DMS 273 treated with DMSO at 0.1 percent for 48 hours (cell line): ENCODE measurements at regions not wholly inside any gene's neighbourhood (a gene's known extent, or its start where the extent isn't known, plus 50 kb on each side); places are given as distances from the start of the nearest gene placed in this dataset.
"Not testable (repeated sequence)": the region's sequence is repeated elsewhere in the genome, so short reads cannot be mapped to it uniquely, and the experiment has no call there.

ENCODE experiments used
- DNase-seq: peaks from one replicate; lab custom pipeline; 2025; lab: John Stamatoyannopoulos, UW

DNA sequence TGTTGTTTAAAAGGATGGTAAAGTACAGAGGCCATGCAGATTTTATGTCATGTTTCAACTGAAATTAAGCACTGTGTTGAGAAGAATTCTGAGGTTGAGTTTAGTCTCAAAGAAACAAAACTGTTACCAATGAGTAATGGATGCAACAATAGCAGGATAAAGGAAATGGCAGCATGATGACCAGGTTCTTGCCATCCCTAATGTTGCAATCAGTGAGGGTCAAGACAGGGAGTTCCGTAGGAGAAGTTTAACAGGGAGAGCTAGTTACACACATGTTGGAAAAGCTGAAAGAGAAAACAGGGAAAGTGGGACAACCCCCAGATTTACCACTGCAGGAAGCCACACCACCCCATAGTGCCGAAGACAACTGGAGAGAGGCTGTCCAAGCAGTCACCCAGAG, 343.8 kb upstream of the EPHA4 start:
- no peak for DNase-seq

DNA sequence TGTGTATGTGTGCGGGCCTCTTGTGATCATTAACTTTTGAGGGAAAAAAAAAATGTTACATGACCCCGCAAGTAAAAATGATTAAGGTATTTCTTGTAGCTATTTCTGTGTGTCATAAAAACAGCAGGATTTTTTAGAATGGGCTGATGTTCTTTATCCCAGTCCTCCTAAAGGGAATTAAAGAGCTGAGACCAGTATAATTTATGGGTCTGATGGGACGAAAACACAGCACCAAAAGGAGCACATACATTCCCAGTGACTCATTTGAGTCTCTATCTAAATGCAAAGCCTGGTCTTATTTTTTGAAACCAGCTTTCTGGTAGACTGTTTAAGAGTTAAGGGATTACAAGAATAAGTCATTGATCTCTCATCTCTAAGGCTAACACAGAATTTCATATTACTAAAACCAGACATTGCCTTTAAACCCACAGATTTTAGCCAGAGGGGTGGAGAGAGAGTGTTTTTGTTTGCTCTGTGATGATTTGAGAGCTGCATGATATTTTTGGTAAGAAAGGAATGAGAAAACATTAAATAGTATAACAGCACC, 342.3 kb upstream of the EPHA4 start:
- DNase-seq = no peak

DNA sequence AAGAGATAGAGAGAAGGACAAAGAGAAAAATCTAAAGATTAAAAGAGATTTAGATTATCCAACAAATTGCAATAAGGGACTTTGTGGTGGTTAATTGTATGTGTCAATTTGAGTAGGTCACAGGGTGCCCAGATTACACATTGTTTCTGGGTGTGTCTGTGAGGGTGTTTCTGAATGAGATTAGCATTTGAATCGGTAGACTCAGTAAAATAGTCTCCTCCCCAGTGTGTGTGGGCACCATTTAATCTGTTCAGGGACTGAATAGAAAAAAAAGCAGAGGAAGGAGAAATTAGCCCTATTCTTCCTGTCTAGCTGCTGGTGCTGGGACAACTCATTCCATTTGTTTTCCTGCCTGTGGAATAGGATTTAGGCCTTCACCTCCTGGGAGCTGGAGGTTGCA, 339.8 kb upstream of the EPHA4 start:
- DNase-seq = no peak

DNA sequence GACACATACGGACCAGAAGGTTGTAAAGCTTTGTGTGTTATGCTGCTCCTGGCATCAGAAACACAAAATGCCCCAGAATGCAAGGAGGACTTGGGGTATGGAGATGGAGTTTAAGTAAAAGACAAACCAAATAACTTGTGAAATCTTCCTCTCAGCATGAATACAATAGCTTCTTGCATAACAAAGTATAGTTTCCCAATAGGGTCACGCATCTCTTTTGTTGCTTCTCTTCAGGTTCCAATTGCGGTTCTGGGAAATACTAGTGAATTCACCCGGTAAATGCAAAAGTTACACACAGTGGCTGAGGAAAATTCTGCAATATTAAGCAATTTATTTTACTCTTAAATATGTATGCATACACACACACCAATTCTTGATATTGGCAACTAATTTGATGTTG, 339.2 kb upstream of the EPHA4 start:
- no peak for DNase-seq

DNA sequence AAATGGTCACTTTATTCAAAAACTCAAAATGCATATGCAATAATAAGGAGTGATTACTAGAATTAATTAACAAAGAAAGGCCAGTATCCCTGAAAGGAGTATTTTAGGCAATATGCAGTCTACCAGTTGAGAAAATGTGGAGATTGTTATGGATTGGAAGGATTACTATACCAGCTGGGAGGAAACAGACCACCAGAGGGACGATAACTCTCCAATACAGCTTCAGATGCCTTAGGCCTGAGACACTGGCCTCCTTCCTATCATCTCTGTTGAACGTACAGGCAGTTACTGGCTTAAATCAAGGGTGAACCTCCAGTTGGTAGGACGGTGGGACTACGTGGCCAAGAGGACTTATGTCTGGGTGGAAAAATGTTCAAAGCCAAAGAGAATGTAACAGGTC, 336.4 kb upstream of the EPHA4 start:
- no peak for DNase-seq

DNA sequence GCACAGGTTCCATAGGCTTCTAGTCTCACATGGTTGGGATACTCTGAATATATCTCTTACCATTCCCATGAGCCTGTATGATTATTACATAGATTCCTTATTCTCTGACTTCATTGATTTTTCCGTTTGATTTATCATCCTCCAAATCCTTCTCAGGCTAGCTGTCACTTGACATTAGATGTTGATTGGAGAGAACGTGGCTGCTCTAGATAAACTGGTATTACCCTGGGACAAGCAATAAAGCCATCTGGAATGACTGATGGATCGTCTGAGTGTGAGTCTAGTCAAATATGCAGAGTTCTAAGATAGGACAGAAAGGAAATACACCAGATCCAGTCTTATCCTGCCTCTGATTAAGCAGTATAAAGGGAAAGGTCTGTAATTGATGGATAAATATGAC, 325.6 kb upstream of the EPHA4 start:
- no peak for DNase-seq

DNA sequence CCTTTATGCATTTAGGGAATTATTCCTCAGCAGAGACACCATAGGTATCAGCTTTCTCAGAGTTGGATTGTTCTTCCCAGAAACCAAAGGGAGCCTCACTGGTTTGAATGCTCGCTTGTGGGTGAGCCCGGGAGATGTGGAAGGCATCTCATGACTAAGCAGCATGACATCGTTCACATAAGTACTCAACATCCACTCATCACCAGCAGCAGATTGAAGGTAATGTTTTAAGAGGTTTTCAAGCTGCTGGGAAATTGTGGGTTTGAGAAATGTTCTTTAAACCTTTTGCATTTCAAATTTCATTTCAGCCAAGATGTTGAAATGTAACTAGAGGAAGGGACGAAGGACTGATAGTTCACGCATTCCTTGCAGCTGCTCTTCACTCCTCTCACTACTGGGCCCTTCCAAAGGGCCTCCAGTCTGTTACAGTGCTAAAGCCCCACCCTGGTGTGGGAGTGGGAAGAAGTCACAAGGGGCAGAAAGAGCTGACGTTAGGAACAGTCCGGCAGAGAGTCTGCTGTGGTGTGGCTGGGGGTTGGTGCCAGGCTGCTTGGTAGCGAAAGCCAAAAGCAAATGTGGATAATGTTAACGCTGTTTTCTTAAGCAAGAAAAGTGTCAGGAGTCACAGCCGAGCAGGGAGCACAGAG, 324.5 kb upstream of the EPHA4 start:
- DNase-seq = no peak

DNA sequence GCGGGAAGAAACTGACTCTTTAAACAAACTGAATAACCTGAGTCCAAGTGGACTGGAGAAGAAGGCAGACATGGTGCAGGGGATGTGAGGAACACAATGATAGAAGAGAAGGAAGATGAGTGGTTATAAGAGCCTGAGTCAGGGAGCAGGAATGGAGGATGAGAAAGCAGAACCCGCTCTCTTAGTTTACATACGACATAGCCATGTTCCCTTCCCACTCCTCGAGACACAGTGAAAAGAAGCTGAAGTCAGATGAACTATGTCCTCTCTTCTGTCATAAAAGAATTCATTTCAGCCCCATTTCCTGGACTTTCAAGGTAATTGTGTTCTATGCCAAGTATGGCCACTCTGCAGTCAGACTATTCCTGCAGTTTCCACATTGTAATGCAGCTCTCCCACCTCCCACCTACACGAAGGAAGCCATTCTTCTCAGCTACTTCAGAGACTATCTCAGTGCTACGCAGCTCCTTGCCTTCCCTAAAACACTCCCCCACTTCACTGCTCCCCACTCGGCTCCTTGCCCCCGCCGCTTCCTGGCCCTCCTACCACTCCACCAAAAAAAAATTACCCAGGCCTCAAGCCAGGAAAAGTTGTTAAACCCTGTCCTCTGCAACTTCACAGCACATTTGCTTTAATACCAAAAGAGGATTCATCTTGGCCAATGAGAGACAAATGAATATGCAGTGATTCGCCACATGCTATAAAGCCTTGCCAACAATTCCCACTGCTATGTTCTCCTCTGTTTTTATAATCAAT, 323.4 kb upstream of the EPHA4 start:
- DNase-seq = no peak

DNA sequence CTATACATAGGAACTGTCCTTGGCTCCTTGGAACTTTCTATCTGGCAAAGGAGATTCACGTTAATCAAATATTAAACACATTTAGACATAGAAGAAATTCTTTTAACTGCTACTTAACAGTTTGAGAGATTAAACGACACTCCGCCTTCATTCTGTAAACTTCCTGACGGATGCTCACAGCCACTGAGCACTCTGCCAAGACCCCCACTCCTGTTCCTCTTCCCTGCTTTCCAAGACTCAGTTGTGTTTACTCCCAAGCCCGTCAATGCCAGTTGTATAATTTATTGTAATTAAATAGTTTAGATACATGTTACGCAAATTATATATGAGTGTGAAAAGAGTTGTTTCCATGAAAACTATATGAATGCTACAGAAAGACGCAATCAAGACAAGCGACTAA, 321.4 kb upstream of the EPHA4 start:
- DNase-seq = no peak

DNA sequence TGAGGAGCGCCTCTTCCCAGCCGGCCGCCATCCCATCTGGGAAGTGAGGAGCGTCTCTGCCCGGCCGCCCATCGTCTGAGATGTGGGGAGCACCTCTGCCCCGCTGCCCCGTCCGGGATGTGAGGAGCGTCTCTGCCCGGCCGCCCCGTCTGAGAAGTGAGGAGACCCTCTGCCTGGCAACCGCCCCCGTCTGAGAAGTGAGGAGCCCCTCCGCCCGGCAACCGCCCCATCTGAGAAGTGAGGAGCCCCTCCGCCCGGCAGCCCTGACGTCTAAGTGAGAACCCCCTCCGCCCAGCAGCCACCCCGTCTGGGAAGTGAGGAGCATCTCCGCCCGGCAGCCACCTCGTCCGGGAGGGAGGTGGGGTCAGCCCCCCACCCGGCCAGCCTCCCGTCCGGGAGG, 319.9 kb upstream of the EPHA4 start:
- DNase-seq = not testable (repeated sequence)

DNA sequence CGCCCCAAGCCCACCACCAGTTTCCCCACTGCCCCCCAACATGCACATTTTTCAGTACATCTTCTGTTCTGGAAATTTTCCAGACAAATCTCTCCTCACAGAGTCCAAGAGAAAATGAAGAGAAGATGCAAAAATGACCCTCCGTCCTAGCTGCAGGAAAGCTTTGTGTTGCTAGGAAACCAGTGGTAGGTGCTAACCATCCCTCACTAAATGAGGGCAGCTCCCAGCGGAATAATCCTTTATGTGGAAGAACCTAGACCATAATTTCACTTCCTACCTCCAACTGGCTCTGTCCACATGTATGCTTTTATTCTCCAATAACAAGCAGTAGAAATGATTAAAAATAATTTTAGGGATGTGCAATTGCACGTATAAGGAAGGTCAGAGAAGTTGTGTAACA, 311.9 kb upstream of the EPHA4 start:
- DNase-seq = no peak

DNA sequence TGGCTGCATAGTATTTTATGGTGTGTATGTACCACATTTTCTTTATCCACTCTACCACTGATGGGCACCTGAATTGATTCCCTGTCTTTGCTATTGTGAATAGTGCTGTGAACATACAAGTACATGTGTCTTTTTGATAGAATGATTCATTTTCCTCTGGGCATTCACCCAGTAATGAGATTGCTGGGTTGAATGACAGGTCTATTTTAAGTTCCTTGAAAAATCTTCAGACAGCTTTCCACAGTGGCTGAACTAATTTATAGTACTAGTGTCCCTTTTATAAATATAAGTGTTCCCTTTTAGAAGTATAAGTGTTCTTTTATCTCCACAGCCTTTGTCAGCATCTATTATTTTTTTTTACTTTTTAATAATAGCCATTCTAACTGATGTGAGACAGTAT, 303.9 kb upstream of the EPHA4 start:
- no peak for DNase-seq

DNA sequence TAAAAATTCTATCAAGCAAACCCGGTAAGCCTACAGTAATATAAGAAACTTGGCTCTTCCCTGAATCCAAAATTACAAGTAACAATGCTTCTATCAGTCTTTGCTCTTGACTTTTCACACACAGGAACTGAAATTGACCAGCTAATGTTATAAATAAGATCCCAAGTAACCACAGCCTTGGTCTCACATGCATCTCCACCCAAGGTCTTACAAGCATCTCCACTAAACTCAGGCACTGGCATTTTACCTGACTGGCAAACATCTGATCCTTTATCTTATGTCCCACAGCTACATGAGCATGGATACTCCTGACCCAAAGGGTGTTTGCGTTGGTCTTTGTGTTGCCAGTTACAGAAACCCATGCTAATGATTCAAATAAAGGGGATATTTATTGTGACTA, 302.3 kb upstream of the EPHA4 start:
- DNase-seq = no peak

DNA sequence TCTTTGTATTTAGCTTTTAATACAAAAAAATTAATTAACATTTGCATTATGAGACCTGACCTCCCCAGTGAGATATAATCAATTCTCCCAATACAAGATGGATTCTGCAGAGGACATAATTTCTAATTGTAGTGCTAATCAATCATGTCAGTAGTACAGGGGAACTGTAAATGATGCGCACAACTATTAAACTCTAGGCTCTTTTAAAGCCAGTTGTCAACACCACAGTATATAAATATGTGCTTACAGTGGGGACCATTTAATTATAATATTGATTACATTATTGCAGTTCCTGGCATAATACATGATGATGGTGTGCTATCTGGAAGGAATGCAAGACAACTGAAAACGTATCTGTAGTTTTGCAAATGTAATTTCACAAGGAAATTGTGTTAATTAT, 285.6 kb upstream of the EPHA4 start:
- no peak for DNase-seq

DNA sequence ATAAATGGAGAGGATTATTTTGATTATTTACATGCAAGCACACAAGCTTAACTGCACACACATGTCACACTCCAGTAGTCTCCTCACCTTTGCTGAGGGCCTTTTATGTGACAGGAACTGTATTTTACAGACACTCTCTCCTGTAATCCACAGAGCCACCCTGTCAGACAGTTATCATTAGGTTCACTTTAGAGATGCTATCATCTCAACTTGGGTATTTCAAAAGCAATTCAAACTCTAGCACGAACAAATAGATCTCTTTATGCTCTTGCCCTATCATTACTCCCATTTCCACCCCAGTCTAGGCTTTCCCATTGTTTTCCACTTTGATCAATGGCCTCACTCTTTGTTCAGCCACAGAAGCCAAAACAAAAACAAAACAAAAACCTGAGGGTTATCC, 281.2 kb upstream of the EPHA4 start:
- DNase-seq = no peak

DNA sequence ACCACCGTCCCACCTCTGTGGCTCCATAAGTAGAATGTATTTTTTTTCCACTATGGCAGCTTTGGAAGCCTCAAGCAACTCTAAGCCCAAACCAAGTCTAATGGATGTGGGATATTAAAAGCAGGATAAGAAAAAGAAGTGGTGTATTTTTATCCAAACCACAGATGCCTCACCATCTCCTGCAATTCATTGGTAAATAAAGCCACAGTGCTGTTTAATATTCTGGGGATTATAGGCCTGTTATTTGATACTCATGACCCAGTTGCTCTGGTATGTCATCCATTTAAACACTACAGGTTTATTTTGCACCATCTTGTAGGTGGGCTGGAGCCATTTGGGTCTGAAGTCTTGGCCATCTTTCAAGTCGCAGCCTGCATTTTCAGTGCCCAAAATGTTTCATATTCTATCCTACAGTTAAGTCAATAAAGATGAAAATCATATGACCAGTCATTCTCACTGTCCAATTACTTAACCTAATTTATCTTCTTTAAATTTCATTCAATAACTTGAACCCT, 279.5 kb upstream of the EPHA4 start:
- DNase-seq = no peak

DNA sequence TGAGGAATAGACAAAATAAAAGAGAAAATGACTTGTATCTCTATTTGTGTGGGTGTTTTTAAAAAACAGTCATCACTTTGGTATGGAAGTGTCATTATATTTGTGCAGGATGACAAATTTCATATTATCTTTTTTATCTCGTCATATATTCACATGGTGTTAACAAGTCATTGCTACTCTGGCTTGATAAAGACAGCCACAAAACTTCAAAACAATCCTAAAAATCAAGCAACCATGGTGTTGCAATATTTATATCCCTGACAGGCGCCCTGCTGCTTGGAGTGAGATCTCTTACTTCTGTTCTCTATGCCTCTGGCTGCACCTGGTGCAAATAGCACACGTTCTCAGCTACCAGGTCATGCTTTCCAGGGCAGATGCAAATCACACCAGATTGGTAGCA, 278.0 kb upstream of the EPHA4 start:
- DNase-seq = no peak

DNA sequence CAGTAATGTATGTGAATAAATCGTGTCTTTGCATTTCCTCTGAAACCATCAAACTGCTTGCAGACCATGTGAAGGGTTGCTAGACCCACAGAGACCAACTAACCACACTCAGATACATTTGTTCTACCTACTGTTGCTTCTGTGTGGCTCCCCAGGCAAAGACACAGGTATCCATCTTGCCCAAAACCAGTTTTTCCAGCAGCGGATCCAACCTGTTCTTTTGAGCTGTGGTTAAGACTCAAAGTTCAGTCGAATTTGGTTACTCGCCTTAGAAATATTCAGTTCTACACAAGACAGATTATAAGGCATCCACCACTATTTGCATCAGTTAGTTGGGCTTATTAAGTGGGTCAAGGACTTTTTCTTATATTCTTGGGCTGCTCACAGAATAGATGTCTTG, 276.2 kb upstream of the EPHA4 start:
- no peak for DNase-seq

DNA sequence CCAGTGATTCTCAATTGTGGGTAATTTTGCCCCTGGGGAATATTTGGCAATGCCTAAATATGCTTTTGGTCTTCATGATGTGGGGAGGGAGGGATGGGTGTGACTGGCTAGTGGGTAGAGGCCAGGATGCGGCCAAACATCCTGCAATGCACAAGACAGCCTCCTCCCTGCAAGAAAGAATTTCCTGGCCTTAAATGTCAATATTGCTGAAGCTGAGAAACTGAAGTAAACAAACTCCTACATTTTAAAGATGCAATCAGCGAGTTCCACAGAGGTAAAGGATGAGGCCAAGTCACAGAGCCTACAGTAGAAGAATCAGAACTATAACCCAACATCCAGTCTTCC, 272.9 kb upstream of the EPHA4 start:
- no peak for DNase-seq

DNA sequence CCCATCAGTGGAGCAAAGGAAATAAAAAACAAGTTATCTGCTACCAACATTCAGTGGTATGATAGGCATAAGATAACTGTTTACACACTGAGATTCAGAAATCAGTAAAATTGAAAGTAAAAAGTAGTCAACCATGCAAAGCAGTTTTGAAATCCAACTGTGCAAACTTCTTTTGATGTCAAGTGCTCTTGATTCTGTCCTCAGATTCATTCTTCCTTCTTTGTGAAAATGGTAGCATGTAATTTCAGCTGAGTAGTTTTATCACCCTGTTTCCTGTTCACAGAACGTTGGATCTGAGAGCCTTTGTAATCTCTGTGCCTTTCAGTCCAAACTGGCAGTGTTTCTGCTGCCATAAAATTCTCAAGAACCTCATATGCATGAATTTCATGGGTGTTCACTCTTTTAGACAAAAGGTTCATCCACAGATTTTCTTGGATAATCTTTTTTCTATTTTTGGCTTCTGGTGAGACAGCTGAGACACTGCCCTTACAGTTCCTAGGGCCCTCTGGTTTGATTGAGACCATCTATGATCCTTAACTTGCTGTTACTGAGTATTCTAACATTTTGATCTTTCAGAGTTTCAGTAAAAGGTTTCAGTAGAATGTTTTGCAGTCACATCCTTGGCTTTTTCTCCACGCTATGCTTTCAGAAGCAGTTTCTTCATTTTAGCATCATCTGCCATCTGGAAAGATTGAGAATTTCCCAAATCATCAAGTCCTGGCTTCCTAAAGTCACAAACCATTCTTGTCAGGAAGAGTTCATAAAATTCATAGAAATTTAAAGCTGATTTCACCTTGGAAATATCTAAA, 272.3 kb upstream of the EPHA4 start:
- DNase-seq = no peak

DNA sequence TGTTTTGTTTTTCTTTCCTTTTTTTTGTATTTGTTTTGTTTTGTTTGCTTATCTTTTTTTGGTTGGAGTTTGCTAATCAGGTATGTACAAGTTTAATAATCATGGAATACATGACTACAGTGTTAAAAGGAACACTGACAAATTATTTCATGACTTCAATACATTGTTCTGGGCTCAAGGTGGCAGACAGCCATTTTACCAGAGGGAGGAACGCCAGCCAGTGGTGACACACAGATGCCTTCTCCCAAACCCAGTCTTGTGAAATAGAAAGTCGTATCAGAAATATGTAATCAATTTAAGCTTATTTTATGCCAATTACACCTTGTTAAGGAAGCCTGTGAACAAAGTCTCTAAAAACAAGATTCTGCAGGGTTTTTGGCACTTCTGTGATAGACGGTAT, 264.0 kb upstream of the EPHA4 start:
- DNase-seq = no peak

DNA sequence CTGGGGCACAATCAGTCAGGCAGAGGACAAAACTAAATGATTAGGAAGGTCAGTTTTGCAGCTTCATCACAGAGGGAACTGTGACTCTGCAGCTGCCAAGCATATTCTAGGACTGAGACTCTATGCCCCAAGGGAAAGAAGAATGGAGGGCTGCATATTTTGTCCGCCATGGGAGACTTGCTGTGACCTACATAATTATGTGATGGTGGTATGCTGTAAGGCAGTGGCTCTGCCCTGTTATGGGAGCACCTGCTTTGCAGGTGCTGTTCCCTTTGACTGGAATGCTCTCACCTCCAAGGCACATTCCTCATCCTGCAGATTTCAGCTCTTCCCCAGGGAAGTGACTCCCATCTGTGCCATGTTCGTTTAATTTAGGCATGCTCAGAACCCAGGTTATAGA, 261.9 kb upstream of the EPHA4 start:
- no peak for DNase-seq

DNA sequence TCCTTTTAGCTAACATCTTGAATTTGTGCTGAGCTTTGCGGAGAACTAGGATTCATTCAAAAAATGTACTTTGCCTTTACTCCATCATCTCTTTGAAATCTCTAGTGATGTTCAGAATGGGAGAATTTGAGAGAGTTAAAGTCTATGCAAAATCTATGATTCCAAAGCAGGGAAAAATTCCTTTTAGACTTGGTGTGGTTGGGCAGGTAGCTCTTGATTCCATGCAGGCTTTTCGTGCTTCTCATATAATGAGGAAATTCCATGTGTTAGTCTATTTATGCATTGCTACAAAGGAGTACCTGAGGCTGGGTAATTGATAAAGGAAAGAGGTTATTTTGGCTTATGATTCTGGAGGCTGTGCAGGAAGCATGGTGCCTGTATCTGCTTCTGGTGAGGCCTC, 258.9 kb upstream of the EPHA4 start:
- no peak for DNase-seq
